Breast epithelium (tissue), 4 donors: ENCODE measurements at regions not wholly inside any gene's neighbourhood (a gene's known extent, or its start where the extent isn't known, plus 50 kb on each side); places are given as distances from the start of the nearest gene placed in this dataset.

Experiments
- DNase-seq, 2 donors: peaks; one replicate each; pipeline ENCODE4 v3.0.0-alpha.2; 2019; ENCODE audit warnings: low spot score in 2 of 2
- H3K27ac ChIP-seq, 2 donors: fragments of 200-600 bp; sonication (generic) in 1 of 2; one replicate each; pipeline ENCODE4 v1.5.1; 2016 to 2019; ENCODE audit warnings: mild to moderate bottlenecking in 1 of 2
- H3K27me3 ChIP-seq, 2 donors: fragments of 200-600 bp; sonication (generic) in 1 of 2; one replicate each; pipeline versions ENCODE4 v1.5.1 to v1.6.0; 2017 to 2019; ENCODE audit warnings: control low read depth in 1 of 2, mild to moderate bottlenecking in 1 of 2
- H3K36me3 ChIP-seq: fragments of 200-600 bp; one replicate; pipeline ENCODE4 v1.5.1; 2019
- H3K4me1 ChIP-seq, 2 donors: fragments of 200-600 bp; sonication (generic); one replicate each; pipeline ENCODE4 v1.5.1; 2016 to 2019; ENCODE audit warnings: control low read depth in 1 of 2
- H3K4me3 ChIP-seq, 3 donors: fragments of 200-600 bp; sonication (generic); 1 replicate in 2 of 3; 2 replicates in 1 of 3; pipeline ENCODE4 v1.5.1; 2016 to 2019; ENCODE audit warnings: mild to moderate bottlenecking in 3 of 3, moderate library complexity in 2 of 3
- H3K9me3 ChIP-seq, 2 donors: fragments of 200-600 bp; sonication (generic) in 1 of 2; one replicate each; pipeline ENCODE4 v1.5.1; 2016 to 2019; ENCODE audit warnings: control low read depth in 1 of 2
- POLR2A ChIP-seq: fragments of 450-650 bp; IDR thresholded peaks from one replicate; pipeline ENCODE4 v1.6.1; 2016; ENCODE audit warnings: antibody characterized with exemption, mild to moderate bottlenecking, moderate library complexity
- POLR2AphosphoS5 ChIP-seq, 3 donors: sonication (generic); formaldehyde crosslinking; IDR thresholded peaks; one replicate each; pipeline ENCODE4 v1.6.1; 2017; ENCODE audit warnings: antibody characterized with exemption in 3 of 3
- intact Hi-C: fragments of 100-400 bp; cut with DNase I; formaldehyde crosslinking; loops from one replicate; pipeline ENCODE4 v1.15.1; 2023; ENCODE audit warnings: low total_unique reads
- TF ChIP-seq, protein P1 (sequence below), 3 donors: fragments of 450-650 bp; IDR thresholded peaks; one replicate each; pipeline ENCODE4 v1.5.1; 2016 to 2017; ENCODE audit warnings: antibody characterized with exemption in 3 of 3, mild to moderate bottlenecking in 3 of 3, moderate library complexity in 3 of 3

DNA sequence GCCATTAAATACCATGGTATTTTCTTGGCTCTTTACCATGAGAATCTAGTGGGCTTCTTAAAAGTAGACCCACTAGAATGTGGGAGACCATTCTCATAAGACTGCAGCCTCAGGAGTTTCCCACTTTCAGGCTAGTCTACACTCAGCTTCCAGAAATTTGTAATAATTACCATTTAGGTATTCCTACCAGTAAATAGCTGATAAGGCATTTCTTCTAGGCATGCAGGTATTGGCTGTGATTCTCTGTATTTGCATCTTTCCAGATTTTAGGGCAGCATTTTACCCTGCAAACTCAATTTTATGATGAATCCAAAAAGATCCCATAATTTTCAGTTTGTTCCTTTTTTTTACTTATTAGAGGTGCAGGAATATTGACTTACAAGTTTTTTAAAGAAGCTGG is 496.6 kb downstream of the TRAM1L1 start:
- intact Hi-C loops, result no loop called here
- no peaks in the 10 kb centered on the region for H3K36me3 ChIP-seq
- no peak overlapping the region for H3K4me3 ChIP-seq
- no peak overlapping the region for H3K27ac ChIP-seq
- TF ChIP-seq POLR2AphosphoS5 (IDR thresholded peaks at IDR 0.05) (no peak), POLR2A (no peak)
- TF ChIP-seq, protein P1, sequence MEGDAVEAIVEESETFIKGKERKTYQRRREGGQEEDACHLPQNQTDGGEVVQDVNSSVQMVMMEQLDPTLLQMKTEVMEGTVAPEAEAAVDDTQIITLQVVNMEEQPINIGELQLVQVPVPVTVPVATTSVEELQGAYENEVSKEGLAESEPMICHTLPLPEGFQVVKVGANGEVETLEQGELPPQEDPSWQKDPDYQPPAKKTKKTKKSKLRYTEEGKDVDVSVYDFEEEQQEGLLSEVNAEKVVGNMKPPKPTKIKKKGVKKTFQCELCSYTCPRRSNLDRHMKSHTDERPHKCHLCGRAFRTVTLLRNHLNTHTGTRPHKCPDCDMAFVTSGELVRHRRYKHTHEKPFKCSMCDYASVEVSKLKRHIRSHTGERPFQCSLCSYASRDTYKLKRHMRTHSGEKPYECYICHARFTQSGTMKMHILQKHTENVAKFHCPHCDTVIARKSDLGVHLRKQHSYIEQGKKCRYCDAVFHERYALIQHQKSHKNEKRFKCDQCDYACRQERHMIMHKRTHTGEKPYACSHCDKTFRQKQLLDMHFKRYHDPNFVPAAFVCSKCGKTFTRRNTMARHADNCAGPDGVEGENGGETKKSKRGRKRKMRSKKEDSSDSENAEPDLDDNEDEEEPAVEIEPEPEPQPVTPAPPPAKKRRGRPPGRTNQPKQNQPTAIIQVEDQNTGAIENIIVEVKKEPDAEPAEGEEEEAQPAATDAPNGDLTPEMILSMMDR (IDR thresholded peaks at IDR 0.05), result no peak
- H3K9me3 ChIP-seq, result no peaks in the 10 kb centered on the region
- no peak for DNase-seq
- no peaks in the 10 kb centered on the region for H3K27me3 ChIP-seq
- no peaks in the 10 kb centered on the region for H3K4me1 ChIP-seq

DNA sequence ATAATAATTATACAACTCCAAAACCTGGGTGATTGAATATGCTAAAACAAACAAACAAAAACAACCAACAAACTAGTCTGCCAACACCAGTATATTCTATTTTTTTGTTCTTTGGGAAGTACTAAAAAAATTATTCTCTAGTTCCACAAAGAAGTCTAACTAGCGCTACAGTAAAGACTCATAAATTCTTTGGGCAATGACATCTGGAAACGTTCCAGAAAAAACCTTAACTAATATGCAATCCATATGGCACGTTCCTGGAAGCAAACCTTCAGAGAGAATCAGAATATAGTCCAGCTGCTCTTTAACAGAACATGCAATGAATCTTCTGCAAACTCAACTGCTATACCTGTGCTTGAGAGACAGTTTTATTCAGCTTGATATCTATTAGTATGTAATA is 500.1 kb downstream of the TRAM1L1 start:
- no peak for TF ChIP-seq POLR2A
- TF ChIP-seq, protein P1 (IDR thresholded peaks at IDR 0.05), result no peak
- TF ChIP-seq POLR2AphosphoS5 (IDR thresholded peaks at IDR 0.05), result no peak

DNA sequence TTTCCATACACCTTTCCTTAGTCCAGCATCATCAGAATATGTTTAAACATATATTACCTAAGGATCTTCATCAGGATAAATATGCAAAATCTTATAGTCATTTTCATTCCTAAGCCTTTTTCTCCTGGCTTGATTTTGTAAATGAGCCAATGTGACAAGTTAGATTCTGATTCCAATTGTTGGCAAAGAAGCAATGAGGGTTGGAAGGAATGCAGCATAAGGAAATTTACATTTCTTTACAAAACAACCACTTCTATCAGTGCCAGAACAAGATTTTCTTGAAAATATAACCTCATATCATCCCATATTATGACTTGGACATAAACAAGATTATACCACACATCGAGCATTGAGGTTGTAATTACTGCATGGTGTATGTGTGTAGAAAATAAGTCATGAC is 508.1 kb downstream of the TRAM1L1 start:
- no peak for DNase-seq
- intact Hi-C loops, result no loop called here
- no peaks in the 10 kb centered on the region for H3K27me3 ChIP-seq
- H3K4me3 ChIP-seq, result no peak overlapping the region
- no peaks in the 10 kb centered on the region for H3K4me1 ChIP-seq
- TF ChIP-seq, protein P1 (IDR thresholded peaks at IDR 0.05), result no peak
- no peak for TF ChIP-seq POLR2A
- no peak for TF ChIP-seq POLR2AphosphoS5 (IDR thresholded peaks at IDR 0.05)
- no peak overlapping the region for H3K27ac ChIP-seq
- no peaks in the 10 kb centered on the region for H3K36me3 ChIP-seq
- no peaks in the 10 kb centered on the region for H3K9me3 ChIP-seq

More for the DNA sequence above, 500.1 kb downstream of the TRAM1L1 start:
- no peak for DNase-seq
- Histone ChIP-seq H3K27ac (no peak overlapping the region), H3K4me3 (no peak overlapping the region), H3K9me3 (no peaks in the 10 kb centered on the region), H3K4me1 (no peaks in the 10 kb centered on the region), H3K27me3 (no peaks in the 10 kb centered on the region), H3K36me3 (no peaks in the 10 kb centered on the region)
- intact Hi-C loops, result no loop called here

DNA sequence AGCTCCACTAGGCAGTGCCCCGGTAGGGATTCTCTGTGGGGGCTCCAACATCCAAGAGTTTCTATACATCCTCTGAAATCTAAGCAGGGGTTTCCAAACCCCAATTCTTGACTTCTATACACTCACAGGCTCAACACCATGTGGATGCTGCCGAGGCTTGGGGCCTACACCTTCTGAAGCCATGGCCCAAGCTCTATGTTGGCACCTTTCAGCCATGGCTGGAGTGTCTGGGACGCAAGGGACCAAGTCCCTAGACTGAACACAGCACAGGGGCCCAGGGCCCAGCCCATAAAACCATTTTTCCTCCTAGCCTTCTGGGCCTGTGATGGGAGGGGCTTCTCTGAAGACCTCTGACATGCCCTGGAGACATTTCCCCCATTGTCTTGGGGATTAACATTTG is 511.8 kb downstream of the TRAM1L1 start:
- Histone ChIP-seq H3K36me3 (no peaks in the 10 kb centered on the region), H3K4me1 (no peaks in the 10 kb centered on the region), H3K9me3 (no peaks in the 10 kb centered on the region), H3K27ac (no peak overlapping the region), H3K4me3 (no peak overlapping the region), H3K27me3 (no peaks in the 10 kb centered on the region)
- DNase-seq, result no peak
- intact Hi-C loops, result no loop called here
- TF ChIP-seq, protein P1 (IDR thresholded peaks at IDR 0.05), result no peak
- TF ChIP-seq POLR2AphosphoS5 (IDR thresholded peaks at IDR 0.05), result no peak
- TF ChIP-seq POLR2A, result no peak

- Histone ChIP-seq H3K27ac (no peak overlapping the region), H3K4me1 (no peaks in the 10 kb centered on the region), H3K36me3 (no peaks in the 10 kb centered on the region), H3K27me3 (no peaks in the 10 kb centered on the region), H3K9me3 (peaks cover 0 to 4% of the 10 kb centered on the region in 2 donors), H3K4me3 (no peak overlapping the region)
- TF ChIP-seq POLR2AphosphoS5 (IDR thresholded peaks at IDR 0.05), result no peak
- TF ChIP-seq, protein P1 (IDR thresholded peaks at IDR 0.05), result no peak
- TF ChIP-seq POLR2A, result no peak
- intact Hi-C loops, result no loop called here
- no peak for DNase-seq
Observed at GRCh38 chr4:116561768-116562167, 523.6 kb downstream of the TRAM1L1 start.
